Epithelial cell of proximal tubule (primary cell): ENCODE measurements at regions not wholly inside any gene's neighbourhood (a gene's known extent, or its start where the extent isn't known, plus 50 kb on each side); places are given as distances from the start of the nearest gene placed in this dataset.

Source experiments
- DNase-seq: peaks from one replicate; pipeline ENCODE4 v3.0.0-alpha.2; 2011; ENCODE audit warnings: low read depth
- H3K4me3 ChIP-seq: 2 replicates; pipeline ENCODE4 v1.5.1; 2011; ENCODE audit warnings: low read depth, mild to moderate bottlenecking, low read length
- TF ChIP-seq, protein P1 (sequence below): conservative IDR thresholded peaks from 2 replicates; pipeline ENCODE4 v1.5.1; 2012; ENCODE audit warnings: low read depth, mild to moderate bottlenecking, low read length

GRCh38 chr3:188940573-188940932 lies 231.2 kb upstream of the TPRG1 start:
- TF ChIP-seq, protein P1, sequence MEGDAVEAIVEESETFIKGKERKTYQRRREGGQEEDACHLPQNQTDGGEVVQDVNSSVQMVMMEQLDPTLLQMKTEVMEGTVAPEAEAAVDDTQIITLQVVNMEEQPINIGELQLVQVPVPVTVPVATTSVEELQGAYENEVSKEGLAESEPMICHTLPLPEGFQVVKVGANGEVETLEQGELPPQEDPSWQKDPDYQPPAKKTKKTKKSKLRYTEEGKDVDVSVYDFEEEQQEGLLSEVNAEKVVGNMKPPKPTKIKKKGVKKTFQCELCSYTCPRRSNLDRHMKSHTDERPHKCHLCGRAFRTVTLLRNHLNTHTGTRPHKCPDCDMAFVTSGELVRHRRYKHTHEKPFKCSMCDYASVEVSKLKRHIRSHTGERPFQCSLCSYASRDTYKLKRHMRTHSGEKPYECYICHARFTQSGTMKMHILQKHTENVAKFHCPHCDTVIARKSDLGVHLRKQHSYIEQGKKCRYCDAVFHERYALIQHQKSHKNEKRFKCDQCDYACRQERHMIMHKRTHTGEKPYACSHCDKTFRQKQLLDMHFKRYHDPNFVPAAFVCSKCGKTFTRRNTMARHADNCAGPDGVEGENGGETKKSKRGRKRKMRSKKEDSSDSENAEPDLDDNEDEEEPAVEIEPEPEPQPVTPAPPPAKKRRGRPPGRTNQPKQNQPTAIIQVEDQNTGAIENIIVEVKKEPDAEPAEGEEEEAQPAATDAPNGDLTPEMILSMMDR, result no peak

GRCh38 chr3:188941103-188941502 lies 230.7 kb upstream of the TPRG1 start:
- TF ChIP-seq, protein P1, result no peak
- H3K4me3 ChIP-seq, result no peak overlapping the region
- no peak for DNase-seq

More at GRCh38 chr3:188940573-188940932, 231.2 kb upstream of the TPRG1 start:
- no peak overlapping the region for H3K4me3 ChIP-seq
- no peak for DNase-seq

DNA sequence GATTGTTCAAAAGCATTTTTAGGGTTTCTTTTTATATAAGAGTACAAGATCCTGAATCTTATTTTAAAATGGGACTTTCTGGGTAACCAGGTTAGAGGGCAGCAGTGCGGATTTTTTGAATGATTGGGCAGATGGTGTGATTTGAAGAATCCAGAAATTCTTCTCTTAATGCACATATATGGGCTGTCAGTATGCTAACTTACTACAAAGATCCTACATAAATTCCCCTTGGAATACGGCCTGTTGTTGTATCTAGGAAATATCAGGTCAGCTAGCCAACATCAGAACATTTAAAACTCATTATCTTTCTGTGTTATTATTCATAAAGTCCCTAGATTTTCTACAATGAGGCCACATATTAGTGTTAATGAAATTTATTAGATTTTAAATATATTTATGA lies 229.6 kb upstream of the TPRG1 start:
- no peak overlapping the region for H3K4me3 ChIP-seq
- TF ChIP-seq, protein P1, result no peak
- no peak for DNase-seq

- TF ChIP-seq, protein P1, result no peak
- no peak for DNase-seq
- no peak overlapping the region for H3K4me3 ChIP-seq
Measured at GRCh38 chr3:188943591-188943990, 228.2 kb upstream of the TPRG1 start.

DNA sequence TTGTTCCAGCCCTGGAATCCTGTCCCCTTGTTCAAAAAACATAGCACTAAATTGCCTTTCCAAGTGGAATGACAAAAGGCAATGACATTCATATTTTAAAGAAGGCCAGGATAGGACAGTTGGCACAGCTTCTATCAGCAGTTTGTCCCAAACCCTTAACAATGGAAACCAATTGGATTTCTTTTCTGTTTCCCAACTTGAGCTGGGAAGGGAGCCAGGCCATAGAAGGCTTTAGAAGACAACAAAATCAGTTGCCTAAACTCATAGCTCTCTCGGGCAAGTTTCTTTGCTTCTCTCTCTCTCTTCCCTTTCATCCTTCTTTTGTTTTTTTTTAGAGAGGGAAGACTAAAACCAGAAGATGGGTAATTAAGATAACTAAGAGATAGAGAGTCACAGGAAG lies 227.7 kb upstream of the TPRG1 start:
- H3K4me3 ChIP-seq, result no peak overlapping the region
- TF ChIP-seq, protein P1, result no peak
- no peak for DNase-seq

- no peak for DNase-seq
- peak overlapping the region; percentile 62 for H3K4me3 ChIP-seq
- TF ChIP-seq, protein P1, result no peak
Measured at GRCh38 chr3:188946351-188947240, 225.2 kb upstream of the TPRG1 start.
